ENCODE measurements at regions not wholly inside any gene's neighbourhood (a gene's known extent, or its start where the extent isn't known, plus 50 kb on each side); places are given as distances from the start of the nearest gene placed in this dataset.
"Not testable (repeated sequence)": the region's sequence is repeated elsewhere in the genome, so short reads cannot be mapped to it uniquely, and the experiment has no call there.

- DNase-seq: no peak
- Histone ChIP-seq H3K27me3 (ENCODE audit: low read depth) (no peaks in the 10 kb centered on the region), H3K9me3 (replicated peaks) (peaks cover 4% of the 10 kb centered on the region), H3K4me1 (no peaks in the 10 kb centered on the region), H3K27ac (replicated peaks) (no peak overlapping the region), H3K36me3 (no peaks in the 10 kb centered on the region), H3K4me3 (no peak overlapping the region)
- intact Hi-C loops (cut with micrococcal nuclease): no loop called here
- TF ChIP-seq CTCF (IDR thresholded peaks at IDR 0.05; ENCODE audit: borderline replicate concordance): no peak
Measured at GRCh38 chr20:60180986-60181385, 222.8 kb downstream of the CDH26 start.

- no peak overlapping the region for H3K4me3 ChIP-seq
- DNase-seq: no peak
Measured at GRCh38 chr20:60186412-60186811, 228.2 kb downstream of the CDH26 start.

GRCh38 chr20:60187683-60188082 lies 229.5 kb downstream of the CDH26 start:
- no peaks in the 10 kb centered on the region for H3K27me3 ChIP-seq (ENCODE audit: low read depth)
- peaks cover 4% of the 10 kb centered on the region for H3K9me3 ChIP-seq (replicated peaks)
- TF ChIP-seq CTCF (IDR thresholded peaks at IDR 0.05; ENCODE audit: borderline replicate concordance): no peak
- no peak overlapping the region for H3K4me3 ChIP-seq
- no peak overlapping the region for H3K27ac ChIP-seq (replicated peaks)
- H3K4me1 ChIP-seq: no peaks in the 10 kb centered on the region
- no peak for DNase-seq
- intact Hi-C loops (cut with micrococcal nuclease): no loop called here
- H3K36me3 ChIP-seq: no peaks in the 10 kb centered on the region

More at GRCh38 chr20:60186412-60186811, 228.2 kb downstream of the CDH26 start:
- Histone ChIP-seq H3K27me3 (ENCODE audit: low read depth) (no peaks in the 10 kb centered on the region), H3K27ac (replicated peaks) (no peak overlapping the region), H3K9me3 (replicated peaks) (peaks cover 4% of the 10 kb centered on the region), H3K36me3 (no peaks in the 10 kb centered on the region), H3K4me1 (no peaks in the 10 kb centered on the region)
- TF ChIP-seq CTCF (IDR thresholded peaks at IDR 0.05; ENCODE audit: borderline replicate concordance): no peak
- intact Hi-C loops (cut with micrococcal nuclease): no loop called here

GRCh38 chr20:60191014-60191413 lies 232.8 kb downstream of the CDH26 start:
- H3K9me3 ChIP-seq (replicated peaks): peaks cover 6% of the 10 kb centered on the region
- DNase-seq: no peak
- no peak overlapping the region for H3K4me3 ChIP-seq
- intact Hi-C loops (cut with micrococcal nuclease): no loop called here
- no peak overlapping the region for H3K27ac ChIP-seq (replicated peaks)
- TF ChIP-seq CTCF (IDR thresholded peaks at IDR 0.05; ENCODE audit: borderline replicate concordance): no peak
- no peaks in the 10 kb centered on the region for H3K27me3 ChIP-seq (ENCODE audit: low read depth)
- H3K4me1 ChIP-seq: no peaks in the 10 kb centered on the region
- no peaks in the 10 kb centered on the region for H3K36me3 ChIP-seq

- Histone ChIP-seq H3K4me3 (no peak overlapping the region), H3K27me3 (ENCODE audit: low read depth) (no peaks in the 10 kb centered on the region), H3K27ac (replicated peaks) (no peak overlapping the region), H3K9me3 (replicated peaks) (peaks cover 15% of the 10 kb centered on the region), H3K36me3 (no peaks in the 10 kb centered on the region), H3K4me1 (no peaks in the 10 kb centered on the region)
- no peak for TF ChIP-seq CTCF (IDR thresholded peaks at IDR 0.05; ENCODE audit: borderline replicate concordance)
- intact Hi-C loops (cut with micrococcal nuclease): no loop called here
- no peak for DNase-seq
Measured at GRCh38 chr20:60192326-60192725, 234.1 kb downstream of the CDH26 start.

GRCh38 chr20:60199132-60199531 lies 240.9 kb downstream of the CDH26 start:
- Histone ChIP-seq H3K4me1 (peaks cover 16% of the 10 kb centered on the region), H3K9me3 (replicated peaks) (peaks cover 30% of the 10 kb centered on the region)
- H3K36me3 ChIP-seq; H3K4me3 ChIP-seq; H3K27me3 ChIP-seq (ENCODE audit: low read depth); H3K27ac ChIP-seq (replicated peaks); DNase-seq; intact Hi-C loops (cut with micrococcal nuclease): not testable (repeated sequence)
